H1 (cell line): ENCODE measurements at regions not wholly inside any gene's neighbourhood (a gene's known extent, or its start where the extent isn't known, plus 50 kb on each side); places are given as distances from the start of the nearest gene placed in this dataset.

Experiments used
- CTCF ChIA-PET: fragments of 300-600 bp; sonication (Branson Sonifier 250); formaldehyde crosslinking; loops from one replicate; lab custom pipeline; 2021; ENCODE audit not compliant: partially characterized antibody; lab: Charles Lee
- POLR2A ChIA-PET: fragments of 300-600 bp; sonication (Branson Sonifier 250); formaldehyde crosslinking; loops from one replicate; lab custom pipeline; 2021; ENCODE audit warnings: inconsistent platforms; ENCODE audit not compliant: partially characterized antibody; lab: Charles Lee
- DNase-seq, 2 experiments: peaks; one replicate each; pipeline versions ENCODE4 v3.0.0 to v3.0.0-alpha.2; 2010 to 2022; ENCODE audit warnings: low spot score in 2 of 2, low read depth in 1 of 2, mixed read lengths in 1 of 2
- FAIRE-seq: peaks from 2 replicates; lab custom pipeline; 2011; peaks lifted over from hg19 to GRCh38; lab: Jason Lieb, UNC
- H2AFZ ChIP-seq: 2 replicates; pipeline ENCODE4 v1.8.1; 2012; ENCODE audit warnings: low read length, inconsistent platforms
- H2AK5ac ChIP-seq: 2 replicates; pipeline ENCODE4 v1.6.1; 2013; ENCODE audit warnings: low read depth, low read length
- H2BK120ac ChIP-seq: replicated peaks from 2 replicates; pipeline ENCODE3; 2013; ENCODE audit warnings: low read depth, low read length, inconsistent platforms
- H2BK12ac ChIP-seq: 2 replicates; pipeline ENCODE4 v1.6.1; 2013; ENCODE audit warnings: low read depth, low read length
- H2BK15ac ChIP-seq: 2 replicates; pipeline ENCODE4 v1.6.1; 2013; ENCODE audit warnings: low read length
- H2BK20ac ChIP-seq: 2 replicates; pipeline ENCODE4 v1.6.1; 2013; ENCODE audit warnings: low read length
- H2BK5ac ChIP-seq: 2 replicates; pipeline ENCODE4 v1.6.1; 2013; ENCODE audit warnings: low read depth, low read length
- H3K14ac ChIP-seq: 2 replicates; pipeline ENCODE4 v1.6.1; 2013; ENCODE audit warnings: inconsistent platforms; ENCODE audit not compliant: insufficient read length
- H3K18ac ChIP-seq: 2 replicates; pipeline ENCODE4 v1.6.1; 2013; ENCODE audit warnings: low read length; ENCODE audit errors: extremely low read depth
- H3K23ac ChIP-seq: 2 replicates; pipeline ENCODE4 v1.6.1; 2013; ENCODE audit warnings: inconsistent platforms; ENCODE audit not compliant: insufficient read length
- H3K23me2 ChIP-seq: 2 replicates; pipeline ENCODE4 v1.6.1; 2013; ENCODE audit warnings: low read depth, low read length
- H3K27ac ChIP-seq: 2 replicates; pipeline ENCODE4 v1.6.1; 2011; ENCODE audit warnings: low read depth, low read length, inconsistent platforms
- H3K27me3 ChIP-seq, 4 experiments: replicated peaks in 1 of 4; 1 replicate in 1 of 4; 2 replicates in 3 of 4; pipeline versions ENCODE4 v1.6.1 to v1.8.1; 2011 to 2013; ENCODE audit warnings: low read length in 3 of 4, mild to moderate bottlenecking in 3 of 4, inconsistent platforms in 2 of 4, mixed read lengths in 2 of 4, moderate library complexity in 1 of 4; ENCODE audit not compliant: control insufficient read depth in 3 of 4, insufficient read depth in 3 of 4; ENCODE audit errors: extremely low read depth in 1 of 4
- H3K36me3 ChIP-seq, 4 experiments: 2 replicates each; pipeline versions ENCODE4 v1.6.1 to v1.8.1; 2011 to 2013; ENCODE audit warnings: mild to moderate bottlenecking in 4 of 4, low read length in 3 of 4, moderate library complexity in 2 of 4, control low read depth in 1 of 4, inconsistent platforms in 1 of 4; ENCODE audit not compliant: insufficient read depth in 4 of 4, control insufficient read depth in 2 of 4
- H3K4ac ChIP-seq: replicated peaks from 2 replicates; pipeline ENCODE3; 2013; ENCODE audit warnings: low read length, low read depth, mixed read lengths, inconsistent platforms; ENCODE audit not compliant: insufficient read length
- H3K4me1 ChIP-seq, 4 experiments: replicated peaks in 1 of 4; 1 replicate in 1 of 4; 2 replicates in 3 of 4; pipeline versions ENCODE4 v1.6.1 to v1.8.1; 2011 to 2013; ENCODE audit warnings: low read length in 3 of 4, inconsistent platforms in 2 of 4, mixed read lengths in 1 of 4; ENCODE audit not compliant: insufficient read depth in 4 of 4, control insufficient read depth in 3 of 4
- H3K4me2 ChIP-seq, 2 experiments: 2 replicates each; pipeline versions ENCODE4 v1.6.1 to v1.8.1; 2011 to 2013; ENCODE audit warnings: low read depth in 2 of 2, low read length in 2 of 2, control low read depth in 1 of 2, inconsistent platforms in 1 of 2, mild to moderate bottlenecking in 1 of 2; ENCODE audit not compliant: insufficient read depth in 1 of 2
- H3K4me3 ChIP-seq, 4 experiments: fragments of 200-600, 300-600 bp in 1 of 4; sonication (generic), shearing (Covaris generic), sonication (Bioruptor Twin) in 1 of 4; 2 replicates each; pipeline versions ENCODE4 v1.5.1 to v1.8.1; 2011 to 2016; ENCODE audit warnings: low read length in 4 of 4, low read depth in 3 of 4, control low read depth in 2 of 4, inconsistent platforms in 2 of 4, mild to moderate bottlenecking in 2 of 4, mixed read lengths in 1 of 4, moderate library complexity in 1 of 4; ENCODE audit not compliant: insufficient read depth in 2 of 4; ENCODE audit errors: extremely low read depth in 1 of 4
- H3K56ac ChIP-seq: replicated peaks from 2 replicates; pipeline ENCODE3; 2013; ENCODE audit warnings: low read depth, mild to moderate bottlenecking, mixed read lengths, low read length, inconsistent platforms; ENCODE audit not compliant: insufficient read length
- H3K79me1 ChIP-seq: 2 replicates; pipeline ENCODE4 v1.6.1; 2013; ENCODE audit warnings: low read depth, low read length, control low read depth
- H3K79me2 ChIP-seq, 2 experiments: 2 replicates each; pipeline versions ENCODE4 v1.6.1 to v1.8.1; 2012 to 2013; ENCODE audit warnings: low read length in 2 of 2, mild to moderate bottlenecking in 2 of 2, inconsistent platforms in 1 of 2; ENCODE audit not compliant: insufficient read depth in 2 of 2, control insufficient read depth in 1 of 2
- H3K9ac ChIP-seq, 4 experiments: replicated peaks in 1 of 4; 1 replicate in 1 of 4; 2 replicates in 3 of 4; pipeline versions ENCODE4 v1.6.1 to v1.8.1; 2011 to 2013; ENCODE audit warnings: low read depth in 3 of 4, low read length in 3 of 4, control low read depth in 2 of 4, mild to moderate bottlenecking in 2 of 4, moderate library complexity in 2 of 4, inconsistent platforms in 1 of 4; ENCODE audit errors: extremely low read depth in 1 of 4
- H3K9me3 ChIP-seq, 2 experiments: 2 replicates each; pipeline versions ENCODE4 v1.6.1 to v1.8.1; 2012 to 2013; ENCODE audit warnings: mild to moderate bottlenecking in 2 of 2, moderate library complexity in 2 of 2, control low read depth in 1 of 2, inconsistent platforms in 1 of 2, low read depth in 1 of 2, low read length in 1 of 2, mixed read lengths in 1 of 2; ENCODE audit not compliant: insufficient read depth in 2 of 2
- H4K20me1 ChIP-seq, 2 experiments: replicated peaks in 1 of 2; 2 replicates each; pipeline versions ENCODE3 to v1.8.1; 2011 to 2013; ENCODE audit warnings: inconsistent platforms in 2 of 2, low read length in 2 of 2, mild to moderate bottlenecking in 1 of 2; ENCODE audit not compliant: insufficient read depth in 2 of 2, control insufficient read depth in 1 of 2
- H4K5ac ChIP-seq: 2 replicates; pipeline ENCODE4 v1.6.1; 2013; ENCODE audit warnings: low read length, low read depth, mixed read lengths, inconsistent platforms; ENCODE audit not compliant: insufficient read length
- H4K8ac ChIP-seq: 2 replicates; pipeline ENCODE4 v1.8.0; 2013; ENCODE audit warnings: mild to moderate bottlenecking, moderate library complexity, low read length, inconsistent platforms; ENCODE audit not compliant: insufficient read depth; ENCODE audit errors: extremely low read depth
- H4K91ac ChIP-seq: replicated peaks from 2 replicates; pipeline ENCODE3; 2013; ENCODE audit warnings: low read length, mixed read lengths, inconsistent platforms; ENCODE audit not compliant: insufficient read length
- ASH2L ChIP-seq: fragments of 200-600, 300-600 bp; sonication (generic); IDR thresholded peaks from one replicate; pipeline ENCODE4 v1.7.1; 2017; ENCODE audit warnings: low read length
- CHD2 ChIP-seq: IDR thresholded peaks from 2 replicates; pipeline ENCODE4 v1.6.1; 2012; ENCODE audit warnings: low read length, improper control_type of control experiment
- EGR1 ChIP-seq: IDR thresholded peaks from 2 replicates; pipeline ENCODE4 v1.6.1; 2011; ENCODE audit warnings: low read depth, low read length, borderline replicate concordance
- EZH2 ChIP-seq: fragments of 200-600 bp; sonication (generic); IDR thresholded peaks from 2 replicates; pipeline ENCODE4 v1.7.1; 2012; ENCODE audit warnings: low read depth, mild to moderate bottlenecking, moderate library complexity, low read length, inconsistent platforms; ENCODE audit not compliant: severe bottlenecking
- RNF2 ChIP-seq: fragments of 200-900, 300-1000 bp; sonication (generic); IDR thresholded peaks from 2 replicates; pipeline ENCODE4 v1.7.1; 2016; ENCODE audit warnings: borderline replicate concordance, low read depth, mild to moderate bottlenecking, antibody characterized with exemption, low read length; ENCODE audit not compliant: poor library complexity, severe bottlenecking; ENCODE audit errors: missing control alignments
- SRF ChIP-seq: IDR thresholded peaks from 2 replicates; pipeline ENCODE4 v1.6.1; 2011; ENCODE audit warnings: mild to moderate bottlenecking, low read depth, low read length, moderate library complexity
- TCF12 ChIP-seq: IDR thresholded peaks from 2 replicates; pipeline ENCODE4 v1.6.1; 2011; ENCODE audit warnings: low read depth, mild to moderate bottlenecking, low read length
- WGBS, 2 experiments: shearing (Covaris generic) in 1 of 2; methylation state at CpG; one replicate each; pipeline versions ENCODE4 v1.1.6 to v1.1.7; 2013 to 2015; ENCODE audit warnings: low lambda C conversion rate in 2 of 2, mixed read lengths in 2 of 2, inconsistent platforms in 1 of 2, low coverage in 1 of 2, missing lambda C conversion rate in 1 of 2; ENCODE audit not compliant: insufficient replicate concordance in 2 of 2, insufficient coverage in 1 of 2, insufficient read length in 1 of 2; ENCODE audit errors: extremely low coverage in 1 of 2, missing lambda C conversion rate in 1 of 2; 5-methylcytosine and 5-hydroxymethylcytosine counted together

- Histone ChIP-seq H3K23ac (no peak overlapping the region), H3K23me2 (no peaks in the 10 kb centered on the region), H3K79me1 (no peaks in the 10 kb centered on the region), H4K91ac (no peak overlapping the region), H4K8ac (no peak overlapping the region), H2BK20ac (no peak overlapping the region), H3K9ac (no peak overlapping the region), H3K4me3 (no peak overlapping the region), H3K36me3 (no peaks in the 10 kb centered on the region), H3K79me2 (no peaks in the 10 kb centered on the region), H4K20me1 (no peaks in the 10 kb centered on the region), H3K27me3 (no peaks in the 10 kb centered on the region; a peak in 1 of 7 replicates), H3K9me3 (no peaks in the 10 kb centered on the region), H2AK5ac (no peak overlapping the region), H3K27ac (no peak overlapping the region), H2AFZ (no peak overlapping the region), H4K5ac (no peak overlapping the region), H2BK12ac (no peak overlapping the region), H3K14ac (no peak overlapping the region), H3K18ac (no peak overlapping the region), H2BK5ac (no peak overlapping the region), H2BK15ac (no peak overlapping the region), H3K4me1 (no peaks in the 10 kb centered on the region), H3K4me2 (no peak overlapping the region), H3K4ac (no peak overlapping the region), H2BK120ac (no peak overlapping the region), H3K56ac (no peak overlapping the region)
- ChIA-PET CTCF (interaction anchor here (0.8 to 0.9 kb wide), 3 partner anchors 19 to 305 kb away, joined by 3 to 5 read pairs (median 3); no protein-coding TSS in a partner anchor), POLR2A (no interaction called here)
- FAIRE-seq (no peak), DNase-seq (no peak)
- TF ChIP-seq SRF (no peak), ASH2L (no peak), CHD2 (no peak), TCF12 (no peak), EGR1 (no peak), RNF2 (no peak), EZH2 (no peak)
- WGBS, 2 experiments = 96% methylated on average over 3 of the region's 3 CpGs; no CpG with 5 or more reads in 1 of the 2 experiments
Measured at GRCh38 chr1:34418166-34418565, 241.5 kb downstream of the C1orf94 start.
